MM.1S (cell line): ENCODE measurements at regions not wholly inside any gene's neighbourhood (a gene's known extent, or its start where the extent isn't known, plus 50 kb on each side); places are given as distances from the start of the nearest gene placed in this dataset.

Experiments used
- DNase-seq: peaks from one replicate; pipeline ENCODE4 v3.0.0-alpha.2; 2015
- H2AFZ ChIP-seq: fragments of 300-600 bp; sonication (generic); 2 replicates; pipeline ENCODE4 v1.6.0; 2016; ENCODE audit warnings: antibody characterized with exemption, low read length
- H3F3A ChIP-seq: fragments of 300-600 bp; sonication (generic); 2 replicates; pipeline ENCODE4 v1.6.1; 2016; ENCODE audit warnings: mild to moderate bottlenecking, antibody characterized with exemption, low read length, moderate library complexity, mixed read lengths; ENCODE audit not compliant: insufficient read depth
- H3K27ac ChIP-seq: fragments of 300-600 bp; sonication (generic); 2 replicates; pipeline ENCODE4 v1.5.1; 2016; ENCODE audit warnings: mild to moderate bottlenecking, low read length
- H3K27me3 ChIP-seq: fragments of 300-600 bp; sonication (generic); replicated peaks from 2 replicates; pipeline ENCODE4 v1.6.0; 2016; ENCODE audit warnings: low read length; ENCODE audit not compliant: insufficient read depth
- H3K36me3 ChIP-seq: fragments of 300-600 bp; sonication (generic); replicated peaks from 2 replicates; pipeline ENCODE4 v1.6.1; 2016; ENCODE audit warnings: mild to moderate bottlenecking, low read length, mixed read lengths; ENCODE audit not compliant: insufficient read depth
- H3K4me1 ChIP-seq: fragments of 300-600 bp; sonication (generic); 2 replicates; pipeline ENCODE4 v1.6.1; 2016; ENCODE audit warnings: low read length, mixed read lengths
- H3K4me2 ChIP-seq: fragments of 300-600 bp; sonication (generic); 2 replicates; pipeline ENCODE4 v1.6.0; 2016; ENCODE audit warnings: low read depth, low read length
- H3K4me3 ChIP-seq: fragments of 300-600 bp; sonication (generic); 2 replicates; pipeline ENCODE4 v1.5.1; 2016; ENCODE audit warnings: low read length, mixed read lengths
- H3K79me2 ChIP-seq: fragments of 300-600 bp; sonication (generic); 2 replicates; pipeline ENCODE4 v1.6.1; 2016; ENCODE audit warnings: mixed run types, low read length, mixed read lengths
- H3K9ac ChIP-seq: fragments of 300-600 bp; sonication (generic); 2 replicates; pipeline ENCODE4 v1.6.1; 2016; ENCODE audit warnings: low read length, mixed read lengths
- H3K9me2 ChIP-seq: fragments of 300-600 bp; sonication (generic); replicated peaks from 2 replicates; pipeline ENCODE4 v1.6.1; 2016; ENCODE audit warnings: mild to moderate bottlenecking, low read length, mixed read lengths; ENCODE audit not compliant: insufficient read depth
- H3K9me3 ChIP-seq: fragments of 300-600 bp; sonication (generic); replicated peaks from 2 replicates; pipeline ENCODE4 v1.6.1; 2016; ENCODE audit warnings: mild to moderate bottlenecking, low read length, mixed read lengths; ENCODE audit not compliant: insufficient read depth
- H4K20me1 ChIP-seq: fragments of 300-600 bp; sonication (generic); 2 replicates; pipeline ENCODE4 v1.6.1; 2016; ENCODE audit warnings: mild to moderate bottlenecking, low read length, moderate library complexity, mixed read lengths; ENCODE audit not compliant: insufficient read depth
- CTCF ChIP-seq: fragments of 300-600 bp; sonication (generic); IDR thresholded peaks from 2 replicates; pipeline ENCODE4 v1.5.1; 2016; ENCODE audit warnings: antibody characterized with exemption, low read length, mixed read lengths
- EZH2 ChIP-seq: fragments of 300-600 bp; sonication (generic); optimal IDR thresholded peaks from 2 replicates; pipeline ENCODE3; 2017; ENCODE audit warnings: low read depth, mild to moderate bottlenecking, antibody characterized with exemption, low read length, mixed read lengths
- EZH2phosphoT487 ChIP-seq: fragments of 300-600 bp; sonication (generic); IDR thresholded peaks from 2 replicates; pipeline ENCODE4 v1.6.1; 2018; ENCODE audit warnings: antibody characterized with exemption, low read length

GRCh38 chr11:69963533-69964246 lies 114.4 kb upstream of the ANO1 start:
- no peaks in the 10 kb centered on the region for H3K36me3 ChIP-seq
- no peak overlapping the region for H3K27ac ChIP-seq
- H3F3A ChIP-seq, result no peaks in the 10 kb centered on the region
- H3K4me2 ChIP-seq, result no peak overlapping the region
- no peak overlapping the region for H2AFZ ChIP-seq
- H3K4me3 ChIP-seq, result no peak overlapping the region
- no peaks in the 10 kb centered on the region for H3K9me2 ChIP-seq
- H3K79me2 ChIP-seq, result no peaks in the 10 kb centered on the region
- H3K9me3 ChIP-seq, result no peaks in the 10 kb centered on the region
- H3K27me3 ChIP-seq, result peaks cover 94% of the 10 kb centered on the region
- H4K20me1 ChIP-seq, result no peaks in the 10 kb centered on the region
- TF ChIP-seq EZH2 (no peak), CTCF (no peak), EZH2phosphoT487 (no peak)
- no peaks in the 10 kb centered on the region for H3K4me1 ChIP-seq
- H3K9ac ChIP-seq, result no peak overlapping the region
- no peak for DNase-seq

DNA sequence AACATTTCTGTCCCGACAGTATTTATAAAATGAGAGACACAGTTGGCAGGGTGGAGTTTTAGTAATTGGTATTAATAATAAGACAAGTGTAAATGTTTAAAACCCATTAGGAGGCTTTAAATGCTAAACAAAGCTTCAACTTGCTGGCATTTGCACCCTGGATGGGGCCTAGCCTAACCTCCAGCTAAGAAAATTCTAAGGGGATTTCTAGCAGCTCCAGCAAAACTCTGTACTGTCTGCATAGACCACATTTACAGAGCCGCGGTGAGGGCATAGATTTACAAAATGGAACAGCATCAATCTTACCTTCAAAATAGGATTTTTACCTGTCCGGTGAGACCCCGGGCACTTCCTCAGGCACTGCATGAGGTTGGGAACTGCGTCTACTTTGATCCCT lies 113.9 kb upstream of the ANO1 start:
- no peaks in the 10 kb centered on the region for H3K4me1 ChIP-seq
- no peak overlapping the region for H3K4me2 ChIP-seq
- no peaks in the 10 kb centered on the region for H3K9me3 ChIP-seq
- no peak overlapping the region for H3K4me3 ChIP-seq
- no peak for DNase-seq
- H3K27ac ChIP-seq, result no peak overlapping the region
- no peak overlapping the region for H2AFZ ChIP-seq
- no peaks in the 10 kb centered on the region for H3K36me3 ChIP-seq
- H3K27me3 ChIP-seq, result peaks cover 94% of the 10 kb centered on the region
- TF ChIP-seq EZH2 (no peak), EZH2phosphoT487 (no peak), CTCF (no peak)
- H3F3A ChIP-seq, result no peaks in the 10 kb centered on the region
- H3K79me2 ChIP-seq, result no peaks in the 10 kb centered on the region
- H3K9ac ChIP-seq, result no peak overlapping the region
- no peaks in the 10 kb centered on the region for H3K9me2 ChIP-seq
- no peaks in the 10 kb centered on the region for H4K20me1 ChIP-seq

DNA sequence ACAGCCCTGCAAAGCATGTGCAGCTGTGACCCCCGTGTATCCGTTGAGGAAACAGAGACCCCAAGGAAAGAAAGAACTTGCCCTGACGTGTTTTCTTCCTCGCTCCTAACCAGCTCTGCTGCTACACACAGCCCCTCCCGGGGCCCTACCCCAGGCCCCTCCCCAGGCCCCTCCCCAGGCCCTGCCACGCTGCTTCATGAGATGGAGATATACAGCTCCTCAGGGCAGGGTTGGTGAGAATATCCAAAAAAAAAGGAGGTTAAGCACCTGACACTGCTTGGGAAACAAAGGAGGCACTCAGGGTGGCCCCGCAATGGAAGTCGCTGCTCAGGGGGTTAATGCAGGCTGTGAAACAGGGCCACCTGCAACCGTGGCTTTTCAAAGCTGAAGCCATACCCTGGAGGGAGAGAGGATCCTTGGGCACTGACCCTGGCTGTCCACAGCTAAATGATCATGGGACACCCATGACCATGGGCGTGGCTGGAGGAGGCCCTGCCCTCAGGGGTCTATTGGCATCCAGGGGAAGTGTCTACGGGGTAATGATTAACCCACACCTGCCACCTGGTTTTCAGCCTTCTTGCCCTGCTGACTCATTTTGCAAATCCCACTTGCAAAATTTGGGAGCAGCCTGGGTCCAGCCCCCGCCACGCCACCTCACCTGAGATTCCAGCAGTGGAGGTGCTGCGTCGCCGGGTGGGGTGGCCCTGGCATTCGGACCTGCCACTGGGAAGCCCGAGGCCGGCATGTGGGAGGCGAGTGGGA lies 112.1 kb upstream of the ANO1 start:
- TF ChIP-seq CTCF, result no peak
- no peak for TF ChIP-seq EZH2
- TF ChIP-seq EZH2phosphoT487, result no peak
- no peak for DNase-seq
- Histone ChIP-seq H4K20me1 (no peaks in the 10 kb centered on the region), H3K79me2 (no peaks in the 10 kb centered on the region), H3K27me3 (peaks cover 93% of the 10 kb centered on the region), H3K4me2 (no peak overlapping the region), H2AFZ (no peak overlapping the region), H3K9me3 (no peaks in the 10 kb centered on the region), H3F3A (no peaks in the 10 kb centered on the region), H3K4me3 (no peak overlapping the region), H3K9me2 (no peaks in the 10 kb centered on the region), H3K27ac (no peak overlapping the region), H3K4me1 (no peaks in the 10 kb centered on the region), H3K36me3 (no peaks in the 10 kb centered on the region), H3K9ac (no peak overlapping the region)
